ENCODE measurements at regions not wholly inside any gene's neighbourhood (a gene's known extent, or its start where the extent isn't known, plus 50 kb on each side); places are given as distances from the start of the nearest gene placed in this dataset.

DNA sequence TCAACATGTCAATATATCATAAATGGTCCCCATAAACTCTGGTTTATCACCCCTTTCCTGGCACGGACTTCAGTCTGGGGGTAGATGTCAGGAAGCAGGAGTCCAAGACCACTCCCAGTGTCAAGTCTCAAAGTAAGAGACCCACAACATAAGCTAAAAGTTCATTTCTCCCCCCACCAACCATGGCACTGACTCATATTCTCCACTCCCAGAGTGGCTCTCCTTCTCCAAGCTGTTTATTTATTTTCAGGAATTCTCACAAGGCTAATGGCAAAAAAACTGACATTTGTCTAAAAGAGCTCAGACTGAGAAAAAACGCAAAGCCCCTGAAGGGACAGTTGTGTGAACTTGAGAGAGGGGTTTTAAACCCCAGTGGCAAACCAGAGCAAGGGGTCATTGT, 217.0 kb downstream of the RAB28 start:
- Mint-ChIP-seq H3K27ac (peak overlapping the region in 1 of 8 donors; percentile 67), H3K36me3 (peaks cover 1 to 37% (median 6%) of the 10 kb centered on the region in 3 donors), H3K4me1 (no peaks in the 10 kb centered on the region), H3K9me3 (peaks cover 0 to 24% (median 7%) of the 10 kb centered on the region in 5 donors), H3K27me3 (peaks cover 0 to 2% of the 10 kb centered on the region in 2 donors), H3K4me3 (no peak overlapping the region)
- no peak for DNase-seq
- no peak overlapping the region for H3K4me3 ChIP-seq (ENCODE audit: low read length)
- no peak overlapping the region for H3K27ac ChIP-seq (ENCODE audit: low read depth, low read length)
- H3K9me3 ChIP-seq (ENCODE audit: low read length), result no peaks in the 10 kb centered on the region
- POLR2A ChIA-PET, result no interaction called here
- H3K36me3 ChIP-seq (ENCODE audit: insufficient read depth, low read length), result no peaks in the 10 kb centered on the region
- no peaks in the 10 kb centered on the region for H3K27me3 ChIP-seq (ENCODE audit: insufficient read depth, low read length, poor library complexity, severe bottlenecking)
- CTCF ChIA-PET, result no interaction called here
- no peaks in the 10 kb centered on the region for H3K4me1 ChIP-seq (ENCODE audit: insufficient read depth, low read length)

DNA sequence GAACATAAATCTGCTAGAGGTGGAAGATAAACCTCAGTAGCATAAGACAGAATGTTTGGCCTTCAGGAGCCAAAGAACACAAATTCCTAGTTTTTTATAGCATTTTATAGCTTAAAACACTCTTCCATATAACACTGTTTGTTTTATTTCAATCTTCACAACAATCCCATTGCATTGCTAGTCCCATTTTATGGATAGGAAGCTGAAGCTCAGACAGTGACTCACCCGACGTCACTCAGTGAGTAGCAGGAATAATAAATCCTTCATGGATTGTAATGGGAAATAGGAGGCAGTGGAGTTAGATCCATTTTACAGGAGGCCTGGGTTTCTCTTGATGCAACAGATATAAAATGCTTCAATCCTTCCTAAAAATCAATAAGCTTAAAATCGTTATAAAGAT, 217.5 kb downstream of the RAB28 start:
- no peaks in the 10 kb centered on the region for H3K27me3 ChIP-seq (ENCODE audit: insufficient read depth, low read length, poor library complexity, severe bottlenecking)
- DNase-seq, result no peak
- H3K4me1 Mint-ChIP-seq, result no peaks in the 10 kb centered on the region
- H3K27ac ChIP-seq (ENCODE audit: low read depth, low read length), result no peak overlapping the region
- H3K36me3 Mint-ChIP-seq, result peaks cover 1 to 37% (median 6%) of the 10 kb centered on the region in 3 donors
- H3K9me3 ChIP-seq (ENCODE audit: low read length), result no peaks in the 10 kb centered on the region
- no peaks in the 10 kb centered on the region for H3K4me1 ChIP-seq (ENCODE audit: insufficient read depth, low read length)
- no peak overlapping the region for H3K27ac Mint-ChIP-seq
- H3K27me3 Mint-ChIP-seq, result peaks cover 0 to 2% of the 10 kb centered on the region in 2 donors
- H3K4me3 ChIP-seq (ENCODE audit: low read length), result no peak overlapping the region
- H3K9me3 Mint-ChIP-seq, result peaks cover 0 to 20% (median 7%) of the 10 kb centered on the region in 5 donors
- ChIA-PET CTCF (no interaction called here), POLR2A (no interaction called here)
- no peak overlapping the region for H3K4me3 Mint-ChIP-seq
- H3K36me3 ChIP-seq (ENCODE audit: insufficient read depth, low read length), result no peaks in the 10 kb centered on the region

DNA sequence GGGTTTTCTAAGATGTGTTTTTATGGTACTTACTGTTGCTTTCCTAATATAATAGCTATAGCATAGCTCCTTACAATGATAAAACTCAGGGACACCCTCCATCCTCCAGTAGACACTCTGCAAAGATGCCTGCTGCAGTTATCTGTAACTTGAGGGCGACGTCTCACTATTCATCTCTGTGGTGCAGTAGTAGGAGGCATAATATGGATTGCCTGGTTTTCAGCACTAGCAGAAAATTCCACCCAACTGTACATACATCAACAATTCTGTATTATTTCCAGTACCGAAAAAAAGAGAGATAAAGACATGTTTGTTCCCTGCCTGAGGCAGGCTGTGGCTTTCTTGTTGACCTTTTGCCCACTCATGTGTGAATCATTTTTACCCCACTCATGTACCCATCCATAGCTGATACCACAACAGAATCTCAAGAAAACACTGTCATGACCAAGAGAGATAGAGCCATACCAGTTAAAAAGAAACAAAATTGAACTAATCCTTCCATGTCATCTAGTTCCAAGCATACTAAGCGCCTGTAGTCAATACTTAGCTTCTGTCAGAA, 220.1 kb downstream of the RAB28 start:
- H3K27me3 ChIP-seq (ENCODE audit: insufficient read depth, low read length, poor library complexity, severe bottlenecking), result no peaks in the 10 kb centered on the region
- no peaks in the 10 kb centered on the region for H3K4me1 ChIP-seq (ENCODE audit: insufficient read depth, low read length)
- H3K27ac ChIP-seq (ENCODE audit: low read depth, low read length), result no peak overlapping the region
- no peak overlapping the region for H3K4me3 Mint-ChIP-seq
- ChIA-PET CTCF (no interaction called here), POLR2A (no interaction called here)
- no peak overlapping the region for H3K4me3 ChIP-seq (ENCODE audit: low read length)
- no peak overlapping the region for H3K27ac Mint-ChIP-seq
- peaks cover 0 to 13% (median 0%) of the 10 kb centered on the region in 5 donors for H3K9me3 Mint-ChIP-seq
- H3K36me3 Mint-ChIP-seq, result peaks cover 0 to 32% (median 6%) of the 10 kb centered on the region in 3 donors
- DNase-seq, result no peak
- no peaks in the 10 kb centered on the region for H3K36me3 ChIP-seq (ENCODE audit: insufficient read depth, low read length)
- H3K4me1 Mint-ChIP-seq, result no peaks in the 10 kb centered on the region
- H3K27me3 Mint-ChIP-seq, result peaks cover 0 to 1% of the 10 kb centered on the region in 2 donors
- no peaks in the 10 kb centered on the region for H3K9me3 ChIP-seq (ENCODE audit: low read length)

DNA sequence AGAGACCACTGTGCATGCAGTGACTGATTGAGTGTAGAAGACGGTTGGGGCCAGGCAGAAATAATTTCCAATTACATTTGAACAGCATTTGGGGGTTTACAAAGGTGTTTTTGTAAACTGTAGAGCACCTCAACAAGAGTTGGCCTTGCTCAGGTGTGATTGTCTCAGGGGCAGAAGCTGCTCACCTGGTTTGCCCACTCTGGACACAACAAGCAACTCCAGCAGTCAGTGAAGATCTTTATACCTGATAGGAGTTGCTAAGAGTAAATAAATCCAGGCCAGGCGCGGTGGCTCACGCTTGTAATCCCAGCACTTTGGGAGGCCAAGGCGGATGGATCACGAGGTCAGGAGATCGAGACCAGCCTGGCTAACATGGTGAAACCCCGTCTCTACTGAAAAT, 221.3 kb downstream of the RAB28 start:
- Histone ChIP-seq H3K9me3 (ENCODE audit: low read length) (no peaks in the 10 kb centered on the region), H3K27me3 (ENCODE audit: insufficient read depth, low read length, poor library complexity, severe bottlenecking) (no peaks in the 10 kb centered on the region), H3K4me1 (ENCODE audit: insufficient read depth, low read length) (no peaks in the 10 kb centered on the region), H3K36me3 (ENCODE audit: insufficient read depth, low read length) (no peaks in the 10 kb centered on the region), H3K4me3 (ENCODE audit: low read length) (no peak overlapping the region), H3K27ac (ENCODE audit: low read depth, low read length) (no peak overlapping the region)
- no peak overlapping the region for H3K4me3 Mint-ChIP-seq
- ChIA-PET POLR2A (no interaction called here), CTCF (no interaction called here)
- DNase-seq, result no peak
- no peak overlapping the region for H3K27ac Mint-ChIP-seq
- peaks cover 0 to 13% (median 0%) of the 10 kb centered on the region in 5 donors for H3K9me3 Mint-ChIP-seq
- no peaks in the 10 kb centered on the region for H3K4me1 Mint-ChIP-seq
- H3K36me3 Mint-ChIP-seq, result peaks cover 0 to 30% (median 11%) of the 10 kb centered on the region in 3 donors
- no peaks in the 10 kb centered on the region for H3K27me3 Mint-ChIP-seq

DNA sequence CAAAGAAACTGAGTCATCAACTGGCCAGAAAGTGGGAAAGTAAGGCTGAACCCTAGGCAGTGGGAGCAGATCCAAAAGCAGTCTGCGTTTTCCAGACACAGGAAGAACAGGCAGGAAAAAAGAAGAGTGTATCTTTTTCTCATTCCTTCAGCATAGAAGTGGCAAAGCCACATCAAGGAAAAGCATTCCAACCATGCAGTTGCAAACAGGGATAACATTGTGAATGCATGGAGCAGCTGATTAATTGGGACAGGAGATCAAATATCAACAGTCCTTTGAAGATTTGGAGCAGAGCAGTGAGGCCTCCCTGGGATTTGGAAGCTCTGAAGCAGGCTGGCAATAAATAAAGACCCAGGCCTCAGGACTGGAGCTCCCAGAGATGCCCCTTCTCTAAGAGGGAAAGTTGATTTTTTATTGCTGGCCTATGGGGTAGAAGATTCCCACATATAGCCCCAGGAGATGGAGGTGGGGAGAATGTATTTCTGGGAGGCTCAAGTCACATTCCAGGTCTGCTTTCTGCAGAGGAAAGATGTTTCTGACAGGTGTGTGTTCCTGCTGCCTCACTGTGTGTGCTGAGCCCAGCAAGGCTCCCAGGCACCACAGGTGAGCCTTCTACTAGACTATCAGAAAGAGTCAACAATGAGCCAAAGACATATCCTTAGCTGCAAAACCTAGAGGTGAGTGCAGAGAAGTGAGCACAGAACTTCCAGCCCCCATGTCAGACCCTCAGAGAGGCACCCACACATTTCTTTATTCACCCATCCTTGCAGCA, 222.5 kb downstream of the RAB28 start:
- Mint-ChIP-seq H3K4me3 (no peak overlapping the region), H3K36me3 (peaks cover 0 to 23% (median 13%) of the 10 kb centered on the region in 3 donors), H3K27ac (no peak overlapping the region), H3K9me3 (peaks cover 0 to 7% (median 0%) of the 10 kb centered on the region in 5 donors), H3K4me1 (no peaks in the 10 kb centered on the region), H3K27me3 (no peaks in the 10 kb centered on the region)
- ChIA-PET POLR2A (no interaction called here), CTCF (no interaction called here)
- no peaks in the 10 kb centered on the region for H3K4me1 ChIP-seq (ENCODE audit: insufficient read depth, low read length)
- H3K27ac ChIP-seq (ENCODE audit: low read depth, low read length), result no peak overlapping the region
- H3K27me3 ChIP-seq (ENCODE audit: insufficient read depth, low read length, poor library complexity, severe bottlenecking), result no peaks in the 10 kb centered on the region
- no peaks in the 10 kb centered on the region for H3K36me3 ChIP-seq (ENCODE audit: insufficient read depth, low read length)
- DNase-seq, result no peak
- H3K4me3 ChIP-seq (ENCODE audit: low read length), result no peak overlapping the region
- H3K9me3 ChIP-seq (ENCODE audit: low read length), result no peaks in the 10 kb centered on the region

- Histone ChIP-seq H3K27me3 (ENCODE audit: insufficient read depth, low read length, poor library complexity, severe bottlenecking) (no peaks in the 10 kb centered on the region), H3K4me1 (ENCODE audit: insufficient read depth, low read length) (no peaks in the 10 kb centered on the region), H3K9me3 (ENCODE audit: low read length) (no peaks in the 10 kb centered on the region), H3K4me3 (ENCODE audit: low read length) (no peak overlapping the region), H3K27ac (ENCODE audit: low read depth, low read length) (no peak overlapping the region), H3K36me3 (ENCODE audit: insufficient read depth, low read length) (no peaks in the 10 kb centered on the region)
- Mint-ChIP-seq H3K4me3 (no peak overlapping the region), H3K27me3 (no peaks in the 10 kb centered on the region), H3K9me3 (peaks cover 0 to 5% (median 0%) of the 10 kb centered on the region in 5 donors), H3K27ac (no peak overlapping the region), H3K4me1 (no peaks in the 10 kb centered on the region), H3K36me3 (peaks cover 0 to 19% (median 11%) of the 10 kb centered on the region in 3 donors)
- no peak for DNase-seq
- ChIA-PET CTCF (no interaction called here), POLR2A (no interaction called here)
These were observed 223.6 kb downstream of the RAB28 start for GRCh38 chr4:13260513-13260912.

DNA sequence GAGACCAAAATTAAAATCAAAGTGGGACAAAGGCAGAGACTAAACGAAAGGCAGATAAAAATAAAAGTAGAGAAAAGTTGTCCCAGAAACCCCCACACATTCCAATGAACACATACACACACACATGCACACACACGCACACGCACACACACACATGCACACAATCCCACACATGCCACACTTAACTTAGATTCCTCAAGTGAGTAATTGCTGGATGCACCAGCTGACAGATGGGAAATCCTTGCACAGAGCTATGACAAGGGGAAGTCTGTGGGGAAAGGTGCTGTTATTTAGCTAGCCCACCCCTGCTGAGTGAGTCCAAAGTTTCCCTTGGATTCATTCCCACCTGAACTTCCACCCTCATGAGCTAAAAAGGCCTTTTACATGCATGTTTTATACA, 233.9 kb downstream of the RAB28 start:
- CTCF ChIA-PET, result no interaction called here
- Mint-ChIP-seq H3K36me3 (peaks cover 0 to 60% (median 5%) of the 10 kb centered on the region in 3 donors), H3K27me3 (no peaks in the 10 kb centered on the region), H3K27ac (peak overlapping the region in 1 of 8 donors; percentile 39), H3K4me3 (no peak overlapping the region), H3K9me3 (peaks cover 25 to 52% (median 42%) of the 10 kb centered on the region in 5 donors), H3K4me1 (no peaks in the 10 kb centered on the region)
- H3K27ac ChIP-seq (ENCODE audit: low read depth, low read length), result no peak overlapping the region
- DNase-seq, result no peak
- no peaks in the 10 kb centered on the region for H3K4me1 ChIP-seq (ENCODE audit: insufficient read depth, low read length)
- H3K9me3 ChIP-seq (ENCODE audit: low read length), result peaks cover 8% of the 10 kb centered on the region
- no peaks in the 10 kb centered on the region for H3K27me3 ChIP-seq (ENCODE audit: insufficient read depth, low read length, poor library complexity, severe bottlenecking)
- POLR2A ChIA-PET, result no interaction called here
- H3K36me3 ChIP-seq (ENCODE audit: insufficient read depth, low read length), result no peaks in the 10 kb centered on the region
- H3K4me3 ChIP-seq (ENCODE audit: low read length), result no peak overlapping the region

DNA sequence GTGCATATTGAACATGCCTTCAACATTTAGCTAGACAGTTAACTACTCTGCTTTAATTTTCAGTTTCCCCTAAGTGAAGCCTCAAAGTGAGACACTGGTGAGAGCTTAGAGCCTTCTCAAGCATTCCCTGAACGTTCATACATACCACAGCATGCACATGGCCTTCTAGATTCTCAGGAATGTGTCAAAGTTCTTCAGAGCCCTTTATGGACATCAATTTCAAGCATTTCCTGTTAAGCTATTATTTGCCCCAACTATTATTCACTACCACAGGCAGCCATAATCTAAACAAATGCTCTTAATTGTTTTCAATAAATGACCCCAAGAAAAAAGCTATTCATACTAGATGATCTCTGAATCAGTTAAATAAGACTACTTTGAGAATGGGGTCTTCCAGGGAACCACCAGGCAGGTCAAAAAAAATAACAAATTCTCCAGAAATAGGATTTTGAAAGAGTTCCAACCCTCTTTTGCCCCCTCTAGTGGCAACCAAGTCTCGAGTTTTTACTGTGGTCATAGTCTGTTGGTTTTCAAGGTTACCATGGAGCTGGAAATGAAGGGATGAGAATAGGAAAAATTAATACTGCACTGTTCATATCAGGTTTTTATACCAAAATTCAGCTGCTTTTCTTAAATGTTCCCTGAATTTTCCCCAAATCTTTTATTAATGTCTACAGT, 235.4 kb downstream of the RAB28 start:
- Histone ChIP-seq H3K27me3 (ENCODE audit: insufficient read depth, low read length, poor library complexity, severe bottlenecking) (no peaks in the 10 kb centered on the region), H3K9me3 (ENCODE audit: low read length) (peaks cover 8% of the 10 kb centered on the region), H3K4me1 (ENCODE audit: insufficient read depth, low read length) (no peaks in the 10 kb centered on the region), H3K36me3 (ENCODE audit: insufficient read depth, low read length) (no peaks in the 10 kb centered on the region), H3K27ac (ENCODE audit: low read depth, low read length) (no peak overlapping the region), H3K4me3 (ENCODE audit: low read length) (no peak overlapping the region)
- no peaks in the 10 kb centered on the region for H3K4me1 Mint-ChIP-seq
- peaks cover 25 to 59% (median 42%) of the 10 kb centered on the region in 5 donors for H3K9me3 Mint-ChIP-seq
- H3K36me3 Mint-ChIP-seq, result peaks cover 0 to 60% (median 5%) of the 10 kb centered on the region in 3 donors
- H3K4me3 Mint-ChIP-seq, result no peak overlapping the region
- H3K27me3 Mint-ChIP-seq, result no peaks in the 10 kb centered on the region
- DNase-seq, result no peak
- no peak overlapping the region for H3K27ac Mint-ChIP-seq
- ChIA-PET CTCF (no interaction called here), POLR2A (no interaction called here)
